Activated CD4-positive, CD25-positive, alpha-beta regulatory T cell treated with anti-CD3 and anti-CD28 coated beads, Interleukin-2, amount 50 U/mL, for 72 hours (primary cell): ENCODE measurements at regions not wholly inside any gene's neighbourhood (a gene's known extent, or its start where the extent isn't known, plus 50 kb on each side); places are given as distances from the start of the nearest gene placed in this dataset.

Experiments used
- DNase-seq: peaks from one replicate; pipeline ENCODE4 v3.0.0; 2021

- DNase-seq, result no peak
Measured at GRCh38 chr18:51401912-51402311, 204.4 kb upstream of the MEX3C start.

DNA sequence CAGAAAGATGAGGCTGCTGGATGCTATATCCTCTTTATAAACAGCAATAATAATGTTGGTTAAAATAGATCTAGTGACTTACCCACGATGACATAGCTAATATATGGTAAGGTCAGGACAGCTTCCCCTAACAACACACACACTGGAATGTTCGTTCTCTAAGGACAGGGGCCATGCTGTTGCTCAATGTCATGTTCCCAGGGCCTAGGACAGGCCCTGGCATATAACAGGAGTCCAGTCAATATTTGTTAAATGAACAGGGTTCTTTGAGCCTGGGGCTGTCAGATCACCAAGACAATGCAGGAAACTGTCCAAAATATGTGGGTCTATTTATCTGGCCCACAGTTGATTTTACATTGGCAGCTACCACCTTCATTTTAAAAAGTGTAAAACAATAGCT lies 207.1 kb upstream of the MEX3C start:
- DNase-seq, result no peak

DNA sequence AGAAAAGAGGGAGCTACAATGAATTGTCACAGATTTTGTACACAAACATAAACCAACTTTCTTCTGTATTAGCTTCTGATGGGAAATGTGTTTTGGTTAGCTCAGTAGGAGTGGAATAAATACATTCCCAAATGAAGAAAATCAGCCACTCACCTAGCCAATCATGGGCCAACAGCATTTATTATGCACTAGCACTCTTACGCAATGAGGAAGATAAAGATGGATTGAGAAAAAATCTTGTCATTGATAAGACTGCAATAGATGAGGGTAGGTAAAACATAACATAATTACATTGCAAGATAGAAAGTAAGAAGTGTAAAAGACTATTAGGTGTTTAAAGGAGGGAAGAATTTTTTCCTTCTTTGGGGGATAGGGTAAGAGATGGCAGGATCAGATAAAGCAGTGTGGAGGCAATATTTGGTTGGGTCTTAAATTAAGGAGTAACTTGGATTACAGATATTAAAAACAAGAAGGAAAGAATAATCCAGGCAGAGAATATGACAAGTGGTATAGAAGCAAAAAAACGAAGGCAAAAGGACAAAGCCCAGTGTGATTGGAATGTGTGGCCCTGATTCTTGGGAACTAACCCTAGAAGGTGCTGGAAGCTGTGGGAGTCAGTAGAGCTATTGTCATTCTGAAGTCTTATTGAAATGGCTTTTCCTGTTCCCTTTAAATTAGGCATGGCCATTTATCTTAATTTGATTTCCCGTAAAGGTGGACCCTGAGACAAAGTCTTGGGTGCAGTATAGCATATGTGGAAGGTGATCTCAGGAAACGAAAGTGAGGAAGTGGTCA lies 208.4 kb upstream of the MEX3C start:
- DNase-seq, result no peak

DNA sequence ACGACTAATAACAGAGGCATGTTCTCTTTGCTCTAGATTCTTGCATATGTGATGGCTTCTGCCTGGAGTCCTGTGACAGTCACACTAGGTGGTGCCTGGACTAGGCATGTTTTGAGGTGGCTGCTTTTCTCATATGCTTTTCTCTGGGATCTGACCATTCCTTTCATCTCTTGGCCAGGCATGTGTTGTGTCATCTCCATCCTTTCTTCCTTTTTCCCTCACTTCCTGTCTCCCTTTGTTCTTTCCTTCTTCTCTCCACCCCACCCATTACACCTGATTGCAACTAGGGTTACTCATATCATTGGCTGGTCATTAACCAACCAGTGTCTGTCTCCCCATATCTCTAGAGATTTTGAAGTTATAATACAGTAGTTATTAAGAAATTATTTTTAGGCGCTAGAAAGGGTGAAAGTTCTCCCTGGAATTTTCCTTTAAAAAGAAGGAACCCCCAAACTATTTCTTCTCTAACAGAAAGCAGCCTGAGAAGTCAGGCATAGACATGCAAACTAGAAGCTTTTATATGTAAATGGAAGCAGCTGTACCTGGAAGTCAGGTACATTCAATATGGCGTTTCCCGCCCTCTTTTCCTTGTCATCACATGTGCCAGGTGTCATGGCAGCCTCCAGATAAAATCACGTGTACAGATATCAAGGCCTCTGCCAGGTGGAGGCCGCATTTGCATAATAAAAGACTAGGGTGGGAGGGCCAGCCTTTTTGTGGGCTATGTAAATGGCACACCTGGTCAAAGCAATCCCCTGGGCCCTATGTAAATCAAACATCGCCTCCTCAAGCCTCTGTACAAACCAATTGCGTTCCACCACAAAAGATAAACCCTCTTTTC lies 220.4 kb upstream of the MEX3C start:
- DNase-seq, result no peak

DNA sequence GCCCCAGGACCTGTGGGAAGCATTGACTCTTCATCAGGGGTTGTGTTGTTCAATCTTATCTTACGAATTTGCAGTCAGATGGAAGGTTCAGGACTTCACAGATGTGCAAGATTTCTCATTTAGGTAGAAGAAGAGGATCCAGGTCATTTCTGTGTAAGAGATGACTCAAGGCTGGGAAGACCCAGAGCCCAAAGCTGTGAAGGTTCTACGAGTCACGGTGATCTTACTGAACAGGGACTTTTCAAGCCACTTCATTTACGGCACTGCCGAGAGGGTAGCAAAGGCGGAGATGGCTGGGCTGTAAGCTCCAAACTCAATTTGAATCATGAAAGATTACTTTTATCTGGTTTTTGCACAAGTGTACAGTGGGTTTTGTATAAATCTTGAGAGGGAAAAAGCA lies 228.0 kb upstream of the MEX3C start:
- DNase-seq, result no peak

- no peak for DNase-seq
Measured at GRCh38 chr18:51425889-51426288, 228.4 kb upstream of the MEX3C start.

GRCh38 chr18:51426996-51427395 lies 229.5 kb upstream of the MEX3C start:
- DNase-seq, result no peak

DNA sequence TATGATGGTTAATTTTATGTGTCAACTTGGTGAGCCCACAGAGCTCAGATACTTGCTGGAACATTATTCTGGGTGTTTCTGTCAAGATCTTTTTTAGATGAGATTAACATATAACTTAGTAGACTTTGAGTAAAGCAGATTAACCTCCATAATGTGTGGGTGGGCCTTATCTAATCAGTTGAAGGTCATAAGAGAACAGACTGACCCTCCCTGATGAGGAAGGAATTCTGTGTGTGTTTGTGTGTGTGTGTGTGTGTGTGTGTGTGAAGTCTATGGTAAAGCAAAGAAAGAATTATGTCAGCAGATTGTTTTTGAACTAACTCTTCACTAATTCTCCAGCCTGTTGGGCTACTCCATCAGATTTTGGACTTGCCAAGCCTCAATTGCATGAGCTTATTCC lies 232.2 kb upstream of the MEX3C start:
- DNase-seq, result no peak

GRCh38 chr18:51430538-51430937 lies 233.1 kb upstream of the MEX3C start:
- no peak for DNase-seq

- no peak for DNase-seq
Measured at GRCh38 chr18:51433296-51433695, 235.8 kb upstream of the MEX3C start.

DNA sequence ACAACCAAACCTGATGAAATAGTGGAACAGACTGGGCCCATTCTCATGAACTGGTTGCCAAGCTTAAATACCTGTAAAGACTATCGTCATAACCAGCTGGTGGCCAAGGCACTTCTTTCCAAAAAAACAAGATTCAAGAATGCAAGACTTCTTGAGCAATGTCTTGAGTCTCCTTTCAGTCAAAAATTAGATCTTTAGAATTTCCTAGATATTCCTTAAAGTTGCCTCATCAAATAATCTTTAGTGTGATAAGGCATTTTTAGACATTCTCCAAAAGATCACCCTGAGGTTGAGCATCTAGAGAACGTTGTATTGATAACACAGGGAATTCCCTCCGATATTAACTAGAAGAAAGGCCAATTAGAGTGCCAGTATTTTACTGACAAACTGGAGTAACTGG lies 236.4 kb upstream of the MEX3C start:
- no peak for DNase-seq

- no peak for DNase-seq
Measured at GRCh38 chr18:51437280-51438271, 240.1 kb upstream of the MEX3C start.

GRCh38 chr18:51438797-51439350 lies 241.4 kb upstream of the MEX3C start:
- no peak for DNase-seq

DNA sequence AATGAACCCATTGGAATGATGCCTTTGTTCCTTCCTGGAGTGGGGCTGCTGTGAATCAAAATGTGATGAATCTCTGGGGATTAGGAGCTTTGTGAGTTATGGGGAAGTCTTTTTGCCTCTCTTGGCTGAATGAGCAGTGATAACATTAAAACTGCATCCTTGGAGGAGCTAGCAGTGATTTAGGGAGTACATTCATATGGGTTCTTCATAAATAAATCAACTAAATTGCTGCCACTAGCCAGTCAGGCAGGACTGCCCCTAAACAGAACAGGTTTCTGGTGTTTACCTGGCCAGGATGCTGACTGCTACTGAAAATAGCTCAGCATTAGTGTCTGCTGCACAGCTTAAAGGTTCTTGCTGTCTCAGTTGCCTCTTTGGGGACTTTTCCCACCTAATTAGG lies 244.5 kb upstream of the MEX3C start:
- no peak for DNase-seq

GRCh38 chr18:51446571-51447210 lies 249.2 kb upstream of the MEX3C start:
- DNase-seq, result no peak

GRCh38 chr18:51447351-51448342 lies 250.2 kb upstream of the MEX3C start:
- no peak for DNase-seq

DNA sequence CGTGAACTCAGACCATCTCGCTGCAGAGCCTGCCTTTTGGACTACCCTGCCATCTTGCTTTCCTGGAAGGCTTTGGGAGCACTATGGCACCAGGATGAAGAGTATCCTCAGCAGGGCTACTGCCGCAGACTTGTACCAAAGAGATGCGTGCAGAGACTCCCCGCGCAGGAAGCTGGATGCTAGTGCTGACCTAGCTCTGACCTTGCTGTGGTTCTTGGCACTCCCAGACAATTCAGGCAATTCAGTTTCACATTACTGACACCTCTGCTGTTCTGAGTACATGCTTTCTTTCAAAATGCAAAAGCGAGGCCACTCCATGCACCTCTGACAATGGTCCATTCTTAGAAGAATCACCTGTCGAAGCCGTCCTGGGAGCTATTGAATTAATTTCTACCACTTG lies 251.5 kb upstream of the MEX3C start:
- DNase-seq, result no peak

GRCh38 chr18:51453594-51453993 lies 256.1 kb upstream of the MEX3C start:
- no peak for DNase-seq

GRCh38 chr18:51458861-51459260 lies 261.4 kb upstream of the MEX3C start:
- no peak for DNase-seq

DNA sequence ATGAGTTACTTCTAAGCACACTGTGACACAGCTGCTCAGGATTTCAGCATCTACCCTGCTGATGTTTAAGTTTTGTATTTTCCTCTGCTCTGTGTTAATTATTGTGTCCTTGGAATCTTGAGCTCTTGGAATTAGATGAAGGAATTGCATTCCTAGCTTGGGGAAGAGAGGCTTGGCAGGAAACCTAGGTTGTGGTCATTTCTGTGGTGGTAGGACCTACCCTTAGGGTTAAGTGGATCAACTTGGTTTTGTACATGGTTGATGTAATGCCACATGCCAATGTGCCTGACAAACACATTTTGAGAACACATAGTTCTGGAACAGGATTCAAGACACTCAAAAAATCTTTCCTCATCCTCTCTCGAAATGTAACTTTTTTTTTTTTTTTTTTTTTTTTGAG lies 264.5 kb upstream of the MEX3C start:
- no peak for DNase-seq
